Neural crest cell (in vitro differentiated cells): ENCODE measurements at regions not wholly inside any gene's neighbourhood (a gene's known extent, or its start where the extent isn't known, plus 50 kb on each side); places are given as distances from the start of the nearest gene placed in this dataset.

Source experiments
- DNase-seq: peaks from one replicate; pipeline ENCODE4 v3.0.0; 2021; ENCODE audit warnings: low read depth, mixed read lengths, low spot score
- H3K27ac Mint-ChIP-seq: one replicate; pipeline ENCODE4 v1.8.0; 2021; ENCODE audit warnings: mild to moderate bottlenecking, mixed read lengths; ENCODE audit not compliant: unreplicated experiment
- H3K27me3 Mint-ChIP-seq: 2 replicates; pipeline ENCODE4 v1.8.0; 2021; ENCODE audit warnings: low read depth, mild to moderate bottlenecking, mixed read lengths
- H3K36me3 Mint-ChIP-seq: 2 replicates; pipeline ENCODE4 v1.8.0; 2021; ENCODE audit warnings: low read depth, mild to moderate bottlenecking, mixed read lengths
- H3K4me1 Mint-ChIP-seq: 2 replicates; pipeline ENCODE4 v1.8.0; 2021; ENCODE audit warnings: mixed read lengths
- H3K4me3 Mint-ChIP-seq: one replicate; pipeline ENCODE4 v1.8.0; 2021; ENCODE audit warnings: mild to moderate bottlenecking, mixed read lengths
- H3K9me3 Mint-ChIP-seq: 2 replicates; pipeline ENCODE4 v1.8.0; 2021; ENCODE audit warnings: mixed read lengths
- CTCF ChIP-seq: fragments of 200-600 bp; sonication (generic); conservative IDR thresholded peaks from 2 replicates; pipeline ENCODE4 v1.5.0; 2021; ENCODE audit warnings: antibody characterized with exemption, mild to moderate bottlenecking

- Mint-ChIP-seq H3K27me3 (peaks cover 2% of the 10 kb centered on the region), H3K4me3 (no peak overlapping the region), H3K9me3 (peaks cover 3% of the 10 kb centered on the region), H3K36me3 (no peaks in the 10 kb centered on the region), H3K4me1 (peaks cover 17% of the 10 kb centered on the region), H3K27ac (peak overlapping the region; percentile 60)
- no peak for DNase-seq
- no peak for TF ChIP-seq CTCF
These were observed 76.5 kb upstream of the GSE1 start for GRCh38 chr16:85536411-85537330.

- Mint-ChIP-seq H3K4me3 (no peak overlapping the region), H3K36me3 (no peaks in the 10 kb centered on the region), H3K4me1 (peaks cover 23% of the 10 kb centered on the region), H3K27me3 (no peaks in the 10 kb centered on the region), H3K9me3 (peaks cover 3% of the 10 kb centered on the region), H3K27ac (peak overlapping the region; percentile 60)
- TF ChIP-seq CTCF = no peak
- DNase-seq = no peak
These were observed 75.8 kb upstream of the GSE1 start for GRCh38 chr16:85537331-85537788.

- TF ChIP-seq CTCF = no peak
- H3K9me3 Mint-ChIP-seq = peaks cover 3% of the 10 kb centered on the region
- peaks cover 27% of the 10 kb centered on the region for H3K4me1 Mint-ChIP-seq
- no peak for DNase-seq
- no peaks in the 10 kb centered on the region for H3K27me3 Mint-ChIP-seq
- H3K4me3 Mint-ChIP-seq = no peak overlapping the region
- no peaks in the 10 kb centered on the region for H3K36me3 Mint-ChIP-seq
- no peak overlapping the region for H3K27ac Mint-ChIP-seq
These were observed 75.2 kb upstream of the GSE1 start for GRCh38 chr16:85537795-85538401.

GRCh38 chr16:85539084-85539483 is 74.0 kb upstream of the GSE1 start:
- Mint-ChIP-seq H3K27me3 (peaks cover 2% of the 10 kb centered on the region), H3K9me3 (peaks cover 3% of the 10 kb centered on the region), H3K4me3 (no peak overlapping the region), H3K36me3 (no peaks in the 10 kb centered on the region), H3K4me1 (peaks cover 29% of the 10 kb centered on the region), H3K27ac (no peak overlapping the region)
- DNase-seq = no peak
- no peak for TF ChIP-seq CTCF

GRCh38 chr16:85539629-85540291 is 73.4 kb upstream of the GSE1 start:
- no peak overlapping the region for H3K27ac Mint-ChIP-seq
- H3K4me1 Mint-ChIP-seq = peaks cover 32% of the 10 kb centered on the region
- DNase-seq = no peak
- H3K9me3 Mint-ChIP-seq = peaks cover 3% of the 10 kb centered on the region
- peaks cover 4% of the 10 kb centered on the region for H3K27me3 Mint-ChIP-seq
- no peaks in the 10 kb centered on the region for H3K36me3 Mint-ChIP-seq
- H3K4me3 Mint-ChIP-seq = no peak overlapping the region
- no peak for TF ChIP-seq CTCF
